Islet precursor cell (in vitro differentiated cells): ENCODE measurements at regions not wholly inside any gene's neighbourhood (a gene's known extent, or its start where the extent isn't known, plus 50 kb on each side); places are given as distances from the start of the nearest gene placed in this dataset.

Source experiments
- DNase-seq: peaks from one replicate; pipeline ENCODE4 v3.0.0-alpha.2; 2018

DNA sequence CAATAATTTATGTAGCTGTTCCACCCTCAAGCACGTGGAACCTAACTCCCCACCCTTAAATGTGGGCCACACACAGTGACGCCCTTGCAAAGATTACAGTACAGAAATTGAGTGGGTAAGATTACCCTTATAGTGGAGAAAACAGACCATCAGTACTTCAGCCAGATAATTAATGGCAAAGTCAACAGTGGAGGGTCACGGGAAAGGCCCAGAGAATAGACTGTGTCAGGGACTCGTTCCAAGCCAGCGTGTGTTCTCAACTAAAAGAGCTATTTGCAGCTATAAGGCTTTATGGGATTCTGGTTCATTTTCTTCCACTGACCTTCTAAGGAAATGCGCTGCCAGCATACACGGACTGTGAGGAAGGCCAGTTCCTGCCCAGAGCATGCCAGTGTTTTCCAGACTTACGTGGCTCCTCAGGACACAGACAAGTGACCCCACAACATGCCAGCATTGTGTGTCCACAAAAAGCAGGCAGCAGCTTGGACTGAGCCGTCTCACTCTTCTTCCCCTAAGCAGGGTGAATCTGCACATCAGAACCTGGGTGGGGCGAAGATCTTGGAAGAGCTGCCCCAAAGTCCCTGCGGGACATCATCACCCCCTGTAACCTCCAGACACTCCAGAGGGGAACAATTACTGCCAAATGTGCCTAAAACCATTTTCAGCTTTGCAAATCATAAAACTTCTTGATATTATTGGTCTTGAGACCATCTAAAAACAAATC lies 428.5 kb downstream of the OCA2 start:
- DNase-seq, result no peak

DNA sequence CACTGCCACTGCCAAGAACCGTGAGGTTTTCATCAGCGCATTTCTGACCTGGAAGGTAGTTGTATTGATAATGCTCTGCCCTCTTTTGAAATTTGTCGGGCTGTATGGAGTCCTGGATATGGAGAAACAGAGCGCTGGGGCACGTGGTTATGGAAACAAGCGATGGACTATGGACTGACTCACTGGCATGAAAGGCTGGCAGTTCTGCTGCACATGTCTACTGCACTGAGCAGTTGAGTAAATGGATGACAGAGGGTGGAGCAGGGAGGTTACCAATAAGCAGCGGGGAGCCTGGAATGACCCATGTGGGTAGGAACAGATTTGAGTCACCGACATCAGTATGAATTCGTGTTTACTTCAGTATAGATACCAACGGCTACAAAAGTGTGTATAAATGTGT lies 429.5 kb downstream of the OCA2 start:
- DNase-seq, result no peak

DNA sequence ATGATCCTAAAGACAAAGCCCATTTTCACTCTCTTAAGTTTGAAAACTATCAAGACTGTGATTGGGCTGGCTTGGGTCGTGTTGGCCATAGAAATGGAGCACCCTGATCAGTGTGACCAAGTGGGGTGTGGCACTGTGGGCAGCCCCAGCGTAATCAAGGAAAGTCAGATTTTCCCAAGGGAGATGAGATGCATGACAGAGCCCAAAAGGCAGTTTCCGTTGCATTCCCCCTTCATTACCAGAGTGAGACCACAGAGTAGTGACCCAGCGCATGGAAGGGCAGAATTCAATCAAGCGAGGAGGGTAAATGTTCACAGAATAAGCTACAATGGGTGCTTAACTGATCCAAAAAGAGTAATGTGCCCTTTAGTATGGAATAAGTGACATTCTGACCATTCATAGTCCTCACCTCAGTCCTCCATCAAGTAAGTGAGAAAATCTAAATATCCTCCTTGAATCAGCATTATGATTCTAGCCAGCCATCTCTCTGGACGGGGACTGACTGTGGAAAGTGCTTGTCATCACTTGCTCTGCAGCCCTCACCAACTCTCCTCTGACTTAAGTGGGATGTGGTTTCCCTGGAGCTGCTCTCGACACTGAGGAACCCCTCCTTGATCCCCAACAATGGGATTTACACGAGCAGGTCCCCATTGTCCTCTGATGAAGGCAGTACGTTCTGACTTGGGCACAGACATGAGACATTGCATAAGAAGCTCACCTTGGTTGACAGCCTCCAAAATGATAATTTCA lies 430.5 kb downstream of the OCA2 start:
- DNase-seq, result no peak

DNA sequence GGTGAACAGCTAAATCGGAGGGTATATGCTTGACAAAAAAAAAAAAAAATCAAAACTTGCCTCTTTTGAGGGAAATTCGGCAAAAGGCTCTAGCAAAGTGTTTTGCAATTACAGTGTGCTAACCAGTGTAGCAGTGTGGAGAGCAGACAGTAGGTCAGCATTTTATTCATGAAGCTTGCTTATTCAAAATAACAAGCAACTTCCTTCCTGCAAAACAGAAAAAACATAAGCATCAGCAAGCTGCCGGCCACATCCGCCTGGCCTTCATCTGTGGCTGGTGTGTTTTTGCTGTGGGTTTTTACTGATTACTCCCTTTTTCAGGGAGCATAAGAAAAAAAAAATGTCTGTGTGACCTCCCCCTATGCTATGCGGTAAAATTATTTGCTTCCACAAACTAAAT lies 434.1 kb downstream of the OCA2 start:
- DNase-seq, result no peak

DNA sequence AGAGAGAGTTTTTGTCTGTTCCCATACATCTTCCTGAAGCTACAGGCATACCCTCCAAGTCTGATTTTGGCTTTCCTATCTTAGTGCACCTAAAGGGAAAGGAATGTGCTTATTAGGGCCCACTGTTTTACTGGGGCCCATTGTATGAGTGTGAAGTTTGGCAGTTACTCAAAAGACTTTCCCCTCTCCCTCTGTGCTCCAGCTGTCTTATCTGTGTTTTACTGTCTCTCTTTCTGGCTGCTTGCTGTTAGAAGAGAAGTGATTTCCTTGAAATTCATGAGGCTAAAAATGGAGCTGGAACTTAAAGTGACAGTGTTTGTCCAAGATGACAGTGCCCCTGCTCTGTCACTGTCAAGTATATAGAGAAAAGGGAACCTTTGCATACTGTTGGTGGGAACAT lies 436.2 kb downstream of the OCA2 start:
- DNase-seq, result no peak

DNA sequence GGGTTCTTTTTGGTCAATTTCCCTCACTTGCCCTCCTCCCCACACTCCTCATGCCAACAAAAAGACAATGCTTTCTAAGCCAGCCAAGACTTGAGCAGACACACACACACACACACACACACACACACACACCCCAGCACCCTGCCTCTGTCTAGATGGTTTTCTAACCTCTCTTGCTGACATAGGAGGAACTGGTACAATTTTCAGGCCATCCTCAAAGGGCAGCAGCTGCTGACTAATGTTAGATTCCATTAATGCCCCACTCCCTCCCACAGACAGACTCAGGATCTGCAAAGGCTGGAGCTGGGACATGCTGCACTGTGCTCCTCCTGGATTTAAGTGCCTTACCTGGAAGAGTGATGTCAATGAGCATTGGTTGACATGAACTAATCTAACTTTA lies 438.4 kb downstream of the OCA2 start:
- DNase-seq, result no peak

DNA sequence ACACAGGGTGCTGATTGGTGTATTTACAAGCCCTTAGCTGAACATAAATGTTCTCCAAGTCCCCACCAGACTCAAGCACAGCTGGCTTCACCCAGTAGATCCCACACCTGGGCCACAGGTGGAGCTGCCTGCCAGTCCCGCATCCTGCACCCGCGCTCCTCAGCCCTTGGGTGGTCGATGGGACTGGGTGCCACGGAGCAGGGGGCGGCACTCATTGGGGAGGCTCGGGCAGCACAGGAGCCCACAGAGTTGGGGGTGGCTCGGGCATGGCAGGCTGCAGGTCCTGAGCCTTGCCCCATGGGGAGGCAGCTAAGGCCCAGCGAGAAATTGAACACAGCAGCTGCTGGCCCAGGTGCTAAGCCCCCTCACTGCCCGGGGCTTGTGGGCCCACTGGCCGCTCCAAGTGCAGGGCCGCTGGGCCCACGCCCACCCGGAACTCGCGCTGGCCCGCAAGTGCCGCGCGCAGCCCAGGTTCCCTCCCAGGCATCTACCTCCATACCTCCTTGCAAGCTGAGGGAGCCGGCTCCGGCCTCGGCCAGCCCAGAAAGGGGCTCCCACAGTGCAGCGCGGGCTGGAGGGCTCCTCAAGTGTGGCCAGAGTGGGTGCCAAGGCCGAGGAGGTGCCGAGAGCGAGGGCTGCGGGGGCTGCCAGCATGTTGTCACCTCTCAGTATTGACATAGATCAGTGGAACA lies 442.7 kb downstream of the OCA2 start:
- no peak for DNase-seq

DNA sequence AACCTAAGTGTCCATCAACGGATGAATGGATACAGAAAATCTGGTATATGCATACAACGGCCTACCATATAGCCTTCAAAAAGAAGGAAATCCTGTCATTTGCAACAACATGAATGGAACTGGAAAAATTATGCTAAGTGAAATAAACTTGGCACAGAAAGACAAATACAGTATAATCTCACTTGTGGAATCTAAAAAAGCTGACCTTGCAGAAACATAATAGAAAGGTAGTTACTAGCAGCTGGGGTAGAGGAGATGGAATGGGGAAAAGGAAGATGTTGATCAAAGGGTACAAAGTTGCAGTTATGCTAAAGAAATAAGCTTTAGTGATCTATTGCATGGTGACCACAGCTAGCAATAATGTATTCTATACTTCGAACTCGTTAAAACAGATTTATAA lies 444.1 kb downstream of the OCA2 start:
- no peak for DNase-seq

DNA sequence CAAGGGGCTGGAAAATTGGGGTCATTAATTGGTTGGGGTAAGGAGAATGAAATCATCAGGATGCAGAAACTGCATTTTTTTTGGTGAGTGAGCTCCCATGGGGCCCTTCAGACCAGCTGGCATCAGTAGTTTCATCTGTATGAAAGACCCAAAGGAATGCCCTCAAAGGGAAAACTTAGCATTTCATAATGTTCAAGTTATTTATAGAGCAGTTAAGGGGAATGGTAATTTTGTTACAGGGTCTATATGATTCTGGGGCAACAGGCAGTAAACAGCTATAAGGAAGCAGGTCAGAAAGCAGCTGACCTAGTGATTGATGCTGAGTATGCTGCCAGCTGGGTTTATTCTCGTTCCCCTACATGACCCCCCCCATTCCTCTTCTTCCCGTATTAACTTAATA lies 448.9 kb downstream of the OCA2 start:
- DNase-seq, result no peak

DNA sequence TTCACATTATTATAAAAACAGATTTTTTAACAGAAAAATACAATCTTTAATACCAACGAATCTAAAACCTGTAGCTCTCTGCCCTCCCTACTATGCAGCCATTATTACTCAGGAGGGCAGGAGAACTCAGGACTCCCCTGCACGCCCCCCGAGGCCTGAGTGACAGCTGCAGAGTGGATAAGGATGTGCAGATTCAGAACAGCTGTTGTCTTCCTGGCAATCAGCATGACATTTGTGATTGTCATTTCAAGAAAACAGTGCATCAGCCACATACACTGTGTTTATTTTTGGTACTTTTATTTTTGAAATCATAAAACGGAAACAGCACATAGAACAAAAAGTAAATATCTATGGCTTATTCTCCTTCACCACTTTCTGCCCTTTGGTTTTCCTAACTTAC lies 450.8 kb downstream of the OCA2 start:
- DNase-seq, result no peak

DNA sequence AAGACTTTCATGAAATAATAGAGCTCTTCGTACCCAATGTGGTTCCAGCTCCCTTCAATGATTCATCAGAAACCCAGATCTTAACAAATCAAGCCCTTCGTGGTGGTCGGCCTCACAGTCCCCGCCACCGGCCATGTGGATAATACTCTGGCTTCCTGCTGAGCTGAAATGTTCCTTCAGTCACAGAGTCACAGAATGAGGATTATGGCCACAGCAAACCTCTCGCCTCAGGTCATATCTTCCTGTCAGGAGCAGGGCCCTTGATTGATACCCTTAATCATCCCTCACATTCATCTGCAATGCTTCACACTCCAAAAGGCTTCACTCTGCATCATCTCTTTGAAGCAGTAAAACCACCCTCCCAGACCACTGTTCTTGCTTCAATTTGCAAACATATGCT lies 452.6 kb downstream of the OCA2 start:
- DNase-seq, result no peak

DNA sequence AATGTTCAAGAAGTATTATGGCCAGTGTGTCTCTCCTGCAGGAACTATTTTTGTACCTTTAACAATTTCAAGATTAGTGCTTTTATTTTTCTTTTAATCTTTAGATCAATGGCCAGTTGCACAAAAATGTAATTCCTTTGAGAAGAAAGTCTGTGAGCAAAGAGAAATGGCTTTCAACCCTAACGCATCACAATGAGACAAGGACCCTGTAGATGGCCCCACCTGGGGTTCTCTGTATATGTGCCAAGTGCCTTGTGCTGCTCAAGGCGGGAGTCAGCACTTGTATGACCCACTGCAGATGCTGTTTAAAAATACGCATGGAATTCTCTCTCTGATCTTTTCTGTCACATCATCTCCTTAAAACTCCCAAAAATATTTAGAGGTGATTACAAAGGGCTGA lies 453.4 kb downstream of the OCA2 start:
- no peak for DNase-seq

DNA sequence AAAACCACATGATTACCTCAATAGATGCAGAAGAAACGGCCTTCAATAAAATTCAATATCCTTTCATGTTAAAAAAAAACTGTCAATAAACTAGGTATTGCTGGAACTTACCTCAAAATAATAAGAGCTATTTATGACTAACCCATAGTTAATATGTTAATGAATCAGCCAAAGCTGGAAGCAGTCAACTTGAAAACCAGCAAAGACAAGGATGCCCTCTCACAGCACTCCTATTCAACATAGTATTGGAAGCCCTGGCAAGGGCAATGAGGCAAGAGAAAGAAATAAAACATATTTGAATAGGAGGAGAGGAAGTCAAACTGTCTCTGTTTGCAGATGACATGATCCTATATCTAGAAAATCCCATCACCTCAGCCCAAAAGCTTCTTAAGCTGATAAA lies 456.1 kb downstream of the OCA2 start:
- DNase-seq, result no peak

DNA sequence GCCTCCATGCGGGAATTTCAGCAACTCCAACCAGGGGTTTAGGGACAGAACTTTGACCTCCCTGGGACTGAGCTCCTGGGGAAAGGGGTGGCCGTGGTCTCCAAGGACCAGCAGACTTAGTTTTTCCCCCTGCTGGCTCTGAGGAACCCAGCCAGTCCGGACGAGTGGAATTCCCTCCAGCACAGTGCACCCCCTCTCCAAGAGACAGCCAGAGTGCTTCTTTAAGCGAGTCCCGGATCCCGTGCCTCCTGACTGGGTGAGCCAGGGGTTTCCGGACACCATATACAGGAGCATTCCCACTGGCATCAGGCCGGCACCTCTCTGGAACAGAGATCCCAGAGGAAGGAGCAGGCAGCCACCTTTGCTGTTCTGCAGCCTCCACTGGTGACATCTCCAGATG lies 459.5 kb downstream of the OCA2 start:
- DNase-seq, result no peak

DNA sequence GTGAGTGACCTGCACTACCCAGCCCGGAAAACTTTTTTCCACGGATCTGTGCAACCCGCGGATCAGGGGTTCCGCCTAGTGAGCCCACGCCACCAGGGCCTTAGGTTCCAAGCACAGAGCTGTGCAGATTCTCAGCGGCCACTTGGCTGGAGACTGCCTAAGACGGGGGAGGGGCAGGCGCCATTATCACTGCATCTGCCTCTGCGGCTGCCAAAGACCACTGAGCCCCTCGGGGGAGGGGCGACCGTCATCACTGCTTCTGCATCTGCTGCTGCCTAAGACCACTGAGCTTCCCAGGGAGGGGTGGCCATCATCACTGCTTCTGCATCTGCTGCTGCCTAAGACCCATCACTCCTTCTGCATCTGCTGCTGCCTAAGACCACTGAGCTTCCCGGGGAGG lies 460.2 kb downstream of the OCA2 start:
- no peak for DNase-seq

DNA sequence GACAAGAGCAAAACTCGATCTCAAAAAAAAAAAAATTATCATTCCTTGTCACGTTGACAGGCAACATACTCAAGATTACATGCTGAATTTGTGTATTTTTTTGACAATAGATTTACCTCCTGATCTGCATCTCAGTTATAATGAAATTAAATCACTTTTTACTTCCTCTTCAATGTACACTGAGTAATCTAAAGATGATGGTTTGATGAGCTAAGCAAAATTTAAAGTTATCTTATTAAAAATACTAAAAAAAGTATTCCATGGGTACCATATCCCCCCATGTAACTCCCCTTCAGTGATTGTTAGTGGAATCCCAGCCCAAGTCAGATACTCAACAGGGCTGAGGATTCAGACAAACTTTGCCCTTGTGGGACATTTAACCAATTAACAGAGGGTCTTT lies 463.2 kb downstream of the OCA2 start:
- DNase-seq, result no peak

DNA sequence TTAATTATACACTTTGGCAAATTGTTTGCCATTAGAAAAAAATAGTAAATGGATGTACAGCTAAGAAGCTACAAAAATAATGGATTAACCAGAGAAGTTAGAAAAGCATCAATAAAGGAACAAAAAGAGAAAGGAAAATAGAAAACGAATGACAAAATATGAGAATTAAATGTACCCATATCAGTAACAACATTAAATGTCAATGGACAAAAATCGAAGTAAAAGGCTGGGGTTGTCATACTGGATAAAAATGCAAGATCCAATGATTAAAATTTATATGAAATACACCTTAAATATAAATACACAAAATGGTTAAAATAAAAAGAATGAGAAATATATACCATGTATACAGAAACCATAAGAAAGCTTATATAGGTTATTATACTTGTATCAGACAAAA lies 470.6 kb downstream of the OCA2 start:
- no peak for DNase-seq

DNA sequence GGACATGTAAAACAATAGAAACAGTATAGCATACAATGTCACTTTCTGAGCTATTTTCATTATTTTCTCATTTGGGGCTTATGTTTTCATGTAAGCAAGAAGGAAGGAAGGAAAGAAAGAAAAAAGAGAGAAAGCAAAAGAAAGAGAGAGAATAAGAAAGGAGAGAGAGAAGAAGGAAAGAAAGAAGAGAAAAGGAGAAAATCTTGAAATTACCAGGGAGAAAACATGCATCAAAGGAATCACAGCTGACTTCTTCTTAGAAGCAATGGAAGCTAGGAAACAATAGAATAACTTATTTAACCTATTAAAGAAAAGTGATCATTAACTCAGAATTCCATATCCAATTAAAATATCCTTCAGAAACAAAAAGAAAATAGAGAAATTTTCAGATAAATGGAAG lies 471.5 kb downstream of the OCA2 start:
- no peak for DNase-seq

DNA sequence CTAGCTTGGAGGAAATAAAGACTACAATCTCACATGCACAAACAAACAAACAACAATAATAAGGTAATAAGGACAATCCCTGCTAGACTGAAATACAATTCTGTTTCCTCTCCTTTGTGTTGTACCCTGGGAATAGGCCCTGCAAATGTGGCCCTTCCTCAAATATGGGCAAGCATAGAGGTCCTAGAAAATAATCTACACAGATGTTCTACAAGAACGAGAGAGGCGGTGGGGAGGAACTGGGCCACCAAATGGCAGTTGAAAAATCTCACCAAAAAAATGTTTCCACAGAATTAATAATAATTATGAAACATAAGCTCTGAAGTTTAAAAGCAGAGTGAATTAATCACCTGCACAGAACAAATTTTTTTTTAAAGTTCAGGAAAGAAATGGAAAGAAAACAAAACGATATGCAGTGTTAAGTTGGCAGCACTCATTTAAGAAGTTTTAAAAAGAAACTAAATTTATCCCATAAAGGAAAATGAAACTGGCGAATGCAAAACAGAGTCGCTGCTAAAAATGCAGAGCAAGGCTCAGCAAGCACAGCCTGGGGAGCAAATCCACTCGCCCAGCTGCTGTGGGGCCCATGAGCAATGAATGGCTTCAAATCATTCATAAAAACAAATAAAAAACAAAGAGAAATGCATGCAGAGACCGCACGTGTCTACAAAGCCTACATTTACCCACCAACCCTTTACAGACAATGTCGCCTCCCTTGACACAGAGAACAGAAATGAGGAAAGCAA lies 475.4 kb downstream of the OCA2 start:
- no peak for DNase-seq

DNA sequence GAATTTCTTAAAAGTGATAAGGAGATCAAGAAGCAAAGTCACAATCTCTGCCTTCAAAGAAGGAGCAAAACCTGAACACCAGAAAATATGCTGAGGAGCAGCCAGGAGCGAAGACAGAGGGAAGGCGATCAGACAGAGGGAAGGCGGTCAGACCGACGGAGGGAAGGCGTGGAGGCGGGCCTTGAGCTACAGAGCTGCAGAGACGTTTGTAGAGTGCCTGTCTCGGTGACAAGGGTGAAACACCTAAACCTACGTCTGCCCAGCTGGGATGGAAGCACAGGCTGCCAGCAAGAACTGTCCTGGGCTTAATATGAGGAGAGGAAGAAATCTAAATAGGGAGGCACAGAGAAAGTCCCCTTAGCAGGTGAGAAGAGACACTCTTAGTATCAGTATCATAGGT lies 476.0 kb downstream of the OCA2 start:
- no peak for DNase-seq

DNA sequence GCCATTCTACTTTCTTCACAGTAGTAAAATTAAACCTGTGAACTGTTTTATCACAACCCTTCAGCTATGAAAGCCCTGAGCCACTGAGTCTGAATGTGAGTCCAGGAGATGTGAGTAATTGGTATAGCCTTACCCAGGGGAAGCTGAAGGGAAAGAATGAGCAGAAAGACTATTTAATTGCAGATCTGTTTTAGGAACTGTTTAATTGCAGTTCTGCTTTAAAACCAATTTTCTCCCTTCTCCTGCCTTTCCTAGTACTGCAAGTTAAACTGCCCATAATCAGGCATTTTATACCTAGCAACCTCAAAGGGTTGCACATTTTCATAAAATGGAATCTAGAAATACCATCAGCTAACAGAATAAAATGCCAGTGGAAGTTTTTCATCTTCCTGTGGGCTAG lies 476.7 kb downstream of the OCA2 start:
- no peak for DNase-seq

DNA sequence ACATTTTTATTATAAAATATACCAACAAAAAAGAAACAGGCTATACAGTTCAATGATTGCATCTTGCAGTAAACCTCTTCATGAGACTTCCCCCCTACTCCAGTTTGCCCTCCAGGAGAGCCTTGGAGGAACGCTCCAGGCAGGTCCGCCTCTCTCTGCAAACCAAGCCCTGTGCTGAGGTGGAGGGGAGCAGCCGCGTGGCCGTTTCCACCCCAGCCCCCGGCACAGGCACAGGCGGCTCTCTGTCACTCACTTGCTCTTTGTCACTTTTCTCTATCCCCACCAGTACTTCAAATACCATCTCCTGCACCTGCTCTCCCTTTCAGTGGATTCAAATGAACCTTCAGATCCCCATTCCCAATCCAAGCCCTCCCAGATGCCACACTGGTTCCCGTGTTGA lies 479.9 kb downstream of the OCA2 start:
- no peak for DNase-seq

DNA sequence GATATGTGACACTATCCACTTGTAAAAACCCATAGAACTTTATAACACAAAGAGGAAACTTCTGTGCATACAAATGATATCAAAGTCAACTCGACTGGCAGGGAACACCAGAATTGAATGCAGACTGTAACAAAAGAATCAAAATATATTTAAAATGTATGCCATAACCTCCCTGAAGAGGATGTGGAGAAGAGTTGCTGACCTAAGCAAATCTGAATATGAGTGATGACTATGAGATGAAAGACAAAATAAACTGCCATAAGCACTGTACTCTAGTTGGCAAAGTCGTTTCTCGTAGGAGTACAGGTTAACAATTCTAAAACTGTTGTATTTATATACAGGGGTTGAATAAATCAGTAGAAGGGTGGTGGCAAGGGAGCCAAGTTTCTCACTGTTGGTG lies 482.1 kb downstream of the OCA2 start:
- DNase-seq, result no peak

DNA sequence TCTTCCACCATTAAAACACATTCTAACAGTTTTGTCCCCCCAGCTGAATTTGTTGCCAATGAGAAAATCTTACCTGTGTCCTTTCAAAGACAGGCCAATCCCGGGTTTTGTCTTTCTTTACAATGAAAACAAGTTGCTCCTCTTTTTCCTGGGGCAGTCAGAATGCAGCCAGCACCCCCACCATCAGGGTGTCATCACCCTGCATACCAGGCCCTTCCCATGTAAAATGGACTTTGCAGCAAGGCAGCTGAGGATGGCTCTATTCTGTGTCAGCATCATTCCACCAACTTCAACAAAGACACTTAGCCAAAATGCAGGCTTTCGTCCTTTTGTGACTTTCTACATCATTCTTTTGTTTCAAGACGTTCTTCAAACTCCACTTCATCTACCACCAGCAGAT lies 490.9 kb downstream of the OCA2 start:
- no peak for DNase-seq
